Glomerular visceral epithelial cell (primary cell): ENCODE measurements at regions not wholly inside any gene's neighbourhood (a gene's known extent, or its start where the extent isn't known, plus 50 kb on each side); places are given as distances from the start of the nearest gene placed in this dataset.

Source experiments
- DNase-seq: peaks from one replicate; pipeline ENCODE4 v3.0.0-alpha.2; 2016; ENCODE audit errors: extremely low spot score

GRCh38 chr10:9621216-9621615 lies 1396.5 kb upstream of the CELF2 start:
- no peak for DNase-seq

GRCh38 chr10:9625304-9625703 lies 1392.4 kb upstream of the CELF2 start:
- DNase-seq = no peak

- DNase-seq = no peak
Measured at GRCh38 chr10:9634466-9634865, 1383.2 kb upstream of the CELF2 start.

GRCh38 chr10:9635691-9636090 lies 1382.0 kb upstream of the CELF2 start:
- DNase-seq = no peak

- no peak for DNase-seq
Measured at GRCh38 chr10:9636216-9636615, 1381.5 kb upstream of the CELF2 start.

GRCh38 chr10:9643782-9644181 lies 1373.9 kb upstream of the CELF2 start:
- DNase-seq = no peak

- no peak for DNase-seq
Measured at GRCh38 chr10:9645404-9645803, 1372.3 kb upstream of the CELF2 start.

- no peak for DNase-seq
Measured at GRCh38 chr10:9645928-9646600, 1371.6 kb upstream of the CELF2 start.

- no peak for DNase-seq
Measured at GRCh38 chr10:9654261-9654660, 1363.4 kb upstream of the CELF2 start.

- DNase-seq = no peak
Measured at GRCh38 chr10:9656386-9656785, 1361.3 kb upstream of the CELF2 start.

- DNase-seq = no peak
Measured at GRCh38 chr10:9656996-9657395, 1360.7 kb upstream of the CELF2 start.

- no peak for DNase-seq
Measured at GRCh38 chr10:9657530-9657929, 1360.1 kb upstream of the CELF2 start.

GRCh38 chr10:9668411-9668810 lies 1349.3 kb upstream of the CELF2 start:
- DNase-seq = no peak

GRCh38 chr10:9670911-9671310 lies 1346.8 kb upstream of the CELF2 start:
- no peak for DNase-seq

GRCh38 chr10:9681655-9682054 lies 1336.0 kb upstream of the CELF2 start:
- DNase-seq = no peak

- DNase-seq = no peak
Measured at GRCh38 chr10:9682802-9683201, 1334.9 kb upstream of the CELF2 start.

- DNase-seq = no peak
Measured at GRCh38 chr10:9684186-9684585, 1333.5 kb upstream of the CELF2 start.

- no peak for DNase-seq
Measured at GRCh38 chr10:9685596-9685995, 1332.1 kb upstream of the CELF2 start.

- no peak for DNase-seq
Measured at GRCh38 chr10:9688711-9689110, 1329.0 kb upstream of the CELF2 start.

- DNase-seq = no peak
Measured at GRCh38 chr10:9707216-9707615, 1310.5 kb upstream of the CELF2 start.

GRCh38 chr10:9709849-9710248 lies 1307.8 kb upstream of the CELF2 start:
- DNase-seq = no peak

- DNase-seq = no peak
Measured at GRCh38 chr10:9712393-9712792, 1305.3 kb upstream of the CELF2 start.

GRCh38 chr10:9719246-9719645 lies 1298.4 kb upstream of the CELF2 start:
- no peak for DNase-seq

- no peak for DNase-seq
Measured at GRCh38 chr10:9733766-9734165, 1283.9 kb upstream of the CELF2 start.
